ENCODE measurements at regions not wholly inside any gene's neighbourhood (a gene's known extent, or its start where the extent isn't known, plus 50 kb on each side); places are given as distances from the start of the nearest gene placed in this dataset.
"Not testable (repeated sequence)": the region's sequence is repeated elsewhere in the genome, so short reads cannot be mapped to it uniquely, and the experiment has no call there.

DNA sequence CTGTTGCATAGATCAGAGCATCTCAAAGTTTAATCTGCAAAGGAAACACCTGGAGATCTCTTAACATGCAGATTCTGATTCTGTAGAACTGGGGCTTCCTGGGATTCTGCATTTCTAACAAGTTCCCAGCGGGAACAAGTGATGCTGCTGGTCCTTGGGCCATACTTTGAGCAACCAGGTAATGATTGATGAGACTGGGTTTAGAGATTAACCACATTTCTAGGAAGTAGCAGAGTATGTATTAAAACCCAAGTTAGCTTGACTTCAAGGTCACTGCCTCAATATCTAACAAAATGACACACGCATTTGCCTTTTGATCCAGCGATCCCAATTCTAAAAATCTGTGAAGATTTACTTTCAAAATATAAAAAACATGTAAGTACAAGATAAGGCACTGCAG is 83.0 kb upstream of the DTNBP1 start:
- H3K27me3 ChIP-seq = no peaks in the 10 kb centered on the region
- no peak overlapping the region for H3K27ac ChIP-seq
- DNase-seq = no peak
- WGBS, 3 donors = 61 to 82% (median 79%) methylated on average over 3 of the region's 3 CpGs
- H3K4me3 ChIP-seq = no peak overlapping the region
- TF ChIP-seq POLR2A (IDR thresholded peaks at IDR 0.05) (no peak), CTCF (IDR thresholded peaks at IDR 0.05) (no peak), EP300 (IDR thresholded peaks at IDR 0.05) (no peak)
- H3K4me1 ChIP-seq (ENCODE audit: insufficient read depth) = no peaks in the 10 kb centered on the region
- intact Hi-C loops (cut with DNase I) = no loop called here
- H3K9me3 ChIP-seq = no peaks in the 10 kb centered on the region
- H3K36me3 ChIP-seq = no peaks in the 10 kb centered on the region

DNA sequence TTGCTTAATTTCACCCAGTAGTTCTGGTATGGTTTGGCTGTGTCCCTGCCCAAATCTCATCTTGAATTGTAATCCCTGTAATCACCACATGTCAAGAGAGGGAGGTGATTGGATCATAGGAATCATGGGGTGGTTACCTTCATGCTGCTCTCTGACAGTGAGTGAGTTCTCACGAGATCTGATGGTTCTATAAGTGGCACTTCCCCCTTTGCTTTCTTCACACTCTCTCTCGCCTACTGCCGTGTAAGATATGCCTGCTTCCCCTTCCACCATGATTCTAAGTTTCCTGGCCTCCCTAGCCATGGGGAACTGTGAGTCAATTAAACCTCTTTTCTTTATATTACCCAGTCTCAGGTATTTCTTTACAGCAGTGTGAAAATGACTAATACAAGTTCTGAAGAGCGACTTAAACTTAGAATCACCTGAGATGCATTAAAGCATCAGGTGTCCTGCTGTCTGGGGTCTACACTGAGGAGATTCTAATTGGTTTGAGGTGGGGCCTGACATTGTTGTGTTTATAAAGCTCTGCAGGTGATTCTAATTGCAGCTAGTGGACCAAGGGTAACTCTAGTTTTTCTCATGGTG is 82.1 kb upstream of the DTNBP1 start:
- Histone ChIP-seq H3K27ac (no peak overlapping the region), H3K9me3 (no peaks in the 10 kb centered on the region), H3K4me1 (ENCODE audit: insufficient read depth) (no peaks in the 10 kb centered on the region), H3K27me3 (no peaks in the 10 kb centered on the region), H3K4me3 (no peak overlapping the region), H3K36me3 (no peaks in the 10 kb centered on the region)
- intact Hi-C loops (cut with DNase I) = no loop called here
- TF ChIP-seq EP300 (IDR thresholded peaks at IDR 0.05) = no peak
- TF ChIP-seq CTCF (IDR thresholded peaks at IDR 0.05) = no peak
- no peak for TF ChIP-seq POLR2A (IDR thresholded peaks at IDR 0.05)
- WGBS, 3 donors = 80 to 91% (median 89%) methylated on average over 4 of the region's 4 CpGs
- no peak for DNase-seq

DNA sequence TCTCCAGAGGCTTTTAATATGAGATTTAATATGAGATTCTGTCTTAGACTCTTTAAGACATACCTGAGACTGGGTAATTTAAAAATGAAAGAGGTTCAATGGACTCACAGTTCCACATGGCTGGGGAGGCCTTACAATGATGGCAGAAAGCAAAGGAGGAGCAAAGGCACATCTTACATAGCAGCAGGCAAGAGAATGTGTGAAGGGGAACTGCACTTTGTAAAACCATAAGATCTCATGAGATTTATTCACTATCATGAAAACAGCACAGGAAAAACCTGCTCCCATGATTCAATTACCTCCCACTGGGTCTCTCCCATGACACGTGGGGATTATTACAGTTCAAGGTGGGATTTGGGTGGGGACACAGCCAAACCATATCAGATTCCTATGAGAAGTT is 79.2 kb upstream of the DTNBP1 start:
- DNase-seq = not testable (repeated sequence)

GRCh38 chr6:15741405-15741804 is 78.6 kb upstream of the DTNBP1 start:
- no peak overlapping the region for H3K4me3 ChIP-seq
- DNase-seq = no peak
- no peaks in the 10 kb centered on the region for H3K36me3 ChIP-seq
- no peak overlapping the region for H3K27ac ChIP-seq
- intact Hi-C loops (cut with DNase I) = no loop called here
- no peak for TF ChIP-seq EP300 (IDR thresholded peaks at IDR 0.05)
- no peak for TF ChIP-seq POLR2A (IDR thresholded peaks at IDR 0.05)
- no peak for TF ChIP-seq CTCF (IDR thresholded peaks at IDR 0.05)
- no peaks in the 10 kb centered on the region for H3K4me1 ChIP-seq (ENCODE audit: insufficient read depth)
- H3K9me3 ChIP-seq = no peaks in the 10 kb centered on the region
- H3K27me3 ChIP-seq = no peaks in the 10 kb centered on the region

More for the DNA sequence above, 79.2 kb upstream of the DTNBP1 start:
- H3K4me1 ChIP-seq (ENCODE audit: insufficient read depth); H3K9me3 ChIP-seq; intact Hi-C loops (cut with DNase I); H3K27me3 ChIP-seq; H3K4me3 ChIP-seq; H3K27ac ChIP-seq; H3K36me3 ChIP-seq: not testable (repeated sequence)
- 62 to 71% (median 71%) methylated on average over 1 of the region's 1 CpG for WGBS, 3 donors

GRCh38 chr6:15739867-15740266 is 77.0 kb upstream of the DTNBP1 start:
- no peak for DNase-seq
- H3K9me3 ChIP-seq = no peaks in the 10 kb centered on the region
- intact Hi-C loops (cut with DNase I) = no loop called here
- WGBS, 3 donors = 84 to 91% (median 88%) methylated on average over 3 of the region's 3 CpGs
- H3K4me1 ChIP-seq (ENCODE audit: insufficient read depth) = no peaks in the 10 kb centered on the region
- no peaks in the 10 kb centered on the region for H3K27me3 ChIP-seq
- no peak overlapping the region for H3K4me3 ChIP-seq
- no peaks in the 10 kb centered on the region for H3K36me3 ChIP-seq
- H3K27ac ChIP-seq = no peak overlapping the region
- no peak for TF ChIP-seq EP300 (IDR thresholded peaks at IDR 0.05)
- TF ChIP-seq POLR2A (IDR thresholded peaks at IDR 0.05) = no peak
- TF ChIP-seq CTCF (IDR thresholded peaks at IDR 0.05) = no peak

Data from ovary (tissue), 7 donors.